Endothelial cell (in vitro differentiated cells): ENCODE measurements at regions not wholly inside any gene's neighbourhood (a gene's known extent, or its start where the extent isn't known, plus 50 kb on each side); places are given as distances from the start of the nearest gene placed in this dataset.

Experiments
- DNase-seq: peaks from one replicate; pipeline ENCODE4 v3.0.0; 2021; ENCODE audit warnings: low spot score
- H3K27ac Mint-ChIP-seq: one replicate; pipeline ENCODE4 v1.8.0; 2021; ENCODE audit warnings: mixed read lengths, inconsistent platforms; ENCODE audit not compliant: unreplicated experiment
- H3K27me3 Mint-ChIP-seq: one replicate; pipeline ENCODE4 v1.8.0; 2021; ENCODE audit warnings: mild to moderate bottlenecking, moderate library complexity, mixed read lengths, inconsistent platforms; ENCODE audit not compliant: unreplicated experiment
- H3K36me3 Mint-ChIP-seq: one replicate; pipeline ENCODE4 v1.8.0; 2021; ENCODE audit warnings: mild to moderate bottlenecking, low read depth, mixed read lengths, inconsistent platforms; ENCODE audit not compliant: unreplicated experiment
- H3K4me1 Mint-ChIP-seq: one replicate; pipeline ENCODE4 v1.8.0; 2021; ENCODE audit warnings: mild to moderate bottlenecking, mixed read lengths, inconsistent platforms; ENCODE audit not compliant: unreplicated experiment
- H3K4me3 Mint-ChIP-seq: one replicate; pipeline ENCODE4 v1.8.0; 2021; ENCODE audit warnings: mild to moderate bottlenecking, mixed read lengths, inconsistent platforms; ENCODE audit not compliant: unreplicated experiment
- H3K9me3 Mint-ChIP-seq: one replicate; pipeline ENCODE4 v1.8.0; 2021; ENCODE audit warnings: mixed read lengths, inconsistent platforms; ENCODE audit not compliant: unreplicated experiment
- CTCF ChIP-seq: fragments of 200-600 bp; sonication (generic); IDR thresholded peaks from one replicate; pipeline ENCODE4 v1.5.0; 2021; ENCODE audit warnings: antibody characterized with exemption; ENCODE audit not compliant: unreplicated experiment

GRCh38 chr5:29758986-29759421 lies 1434.5 kb upstream of the CDH6 start:
- no peaks in the 10 kb centered on the region for H3K36me3 Mint-ChIP-seq
- no peaks in the 10 kb centered on the region for H3K9me3 Mint-ChIP-seq
- no peaks in the 10 kb centered on the region for H3K27me3 Mint-ChIP-seq
- no peak for TF ChIP-seq CTCF
- DNase-seq, result no peak
- no peak overlapping the region for H3K4me3 Mint-ChIP-seq
- H3K27ac Mint-ChIP-seq, result no peak overlapping the region
- H3K4me1 Mint-ChIP-seq, result no peaks in the 10 kb centered on the region

GRCh38 chr5:29750453-29750852 lies 1443.0 kb upstream of the CDH6 start:
- Mint-ChIP-seq H3K36me3 (no peaks in the 10 kb centered on the region), H3K4me1 (no peaks in the 10 kb centered on the region), H3K27me3 (no peaks in the 10 kb centered on the region), H3K9me3 (no peaks in the 10 kb centered on the region), H3K4me3 (no peak overlapping the region), H3K27ac (no peak overlapping the region)
- DNase-seq, result no peak
- no peak for TF ChIP-seq CTCF

GRCh38 chr5:29744618-29745017 lies 1448.9 kb upstream of the CDH6 start:
- TF ChIP-seq CTCF, result no peak
- Mint-ChIP-seq H3K27ac (no peak overlapping the region), H3K27me3 (no peaks in the 10 kb centered on the region), H3K4me3 (no peak overlapping the region), H3K36me3 (no peaks in the 10 kb centered on the region), H3K9me3 (no peaks in the 10 kb centered on the region), H3K4me1 (no peaks in the 10 kb centered on the region)
- no peak for DNase-seq

GRCh38 chr5:29720954-29721353 lies 1472.5 kb upstream of the CDH6 start:
- no peak overlapping the region for H3K4me3 Mint-ChIP-seq

GRCh38 chr5:29719171-29719570 lies 1474.3 kb upstream of the CDH6 start:
- DNase-seq, result no peak
- Mint-ChIP-seq H3K27ac (no peak overlapping the region), H3K4me1 (no peaks in the 10 kb centered on the region), H3K36me3 (no peaks in the 10 kb centered on the region), H3K27me3 (no peaks in the 10 kb centered on the region), H3K4me3 (no peak overlapping the region), H3K9me3 (no peaks in the 10 kb centered on the region)
- TF ChIP-seq CTCF, result no peak

More at GRCh38 chr5:29720954-29721353, 1472.5 kb upstream of the CDH6 start:
- Mint-ChIP-seq H3K27me3 (no peaks in the 10 kb centered on the region), H3K4me1 (no peaks in the 10 kb centered on the region), H3K9me3 (no peaks in the 10 kb centered on the region), H3K27ac (no peak overlapping the region), H3K36me3 (no peaks in the 10 kb centered on the region)
- TF ChIP-seq CTCF, result no peak
- no peak for DNase-seq
